Endothelial cell of umbilical vein (primary cell): ENCODE measurements at regions not wholly inside any gene's neighbourhood (a gene's known extent, or its start where the extent isn't known, plus 50 kb on each side); places are given as distances from the start of the nearest gene placed in this dataset.

ENCODE experiments used
- BruUV-seq: library from RNA; stranded (reverse); fragments of 400-500 nt; replicated peaks from 2 replicates; lab custom pipeline; 2021; lab: Mats Ljungman, UMichigan
- CTCF ChIA-PET: fragments of 300-600, 350-600 bp; sonication (Branson Sonifier 250); formaldehyde crosslinking; loops from one replicate; lab custom pipeline; 2021; ENCODE audit warnings: antibody characterized with exemption, inconsistent platforms; lab: Charles Lee
- POLR2A ChIA-PET: fragments of 300-600, 350-600 bp; sonication (Branson Sonifier 250); formaldehyde crosslinking; loops from one replicate; lab custom pipeline; 2021; ENCODE audit warnings: antibody characterized with exemption, inconsistent platforms; lab: Charles Lee
- DNase-seq: peaks from one replicate; pipeline ENCODE4 v3.0.0-alpha.2; 2011; ENCODE audit warnings: low read depth, low spot score
- FAIRE-seq: peaks from 2 replicates; lab custom pipeline; 2011; peaks lifted over from hg19 to GRCh38; lab: Jason Lieb, UNC
- H2AFZ ChIP-seq: 2 replicates; pipeline ENCODE4 v1.6.0; 2012; ENCODE audit warnings: low read depth, low read length, control low read depth, inconsistent platforms
- H3K27ac ChIP-seq: 2 replicates; pipeline ENCODE4 v1.5.1; 2011; ENCODE audit warnings: low read depth, mild to moderate bottlenecking, control low read depth, low read length, moderate library complexity; ENCODE audit not compliant: insufficient read depth
- H3K27me3 ChIP-seq, 2 experiments: 2 replicates each; pipeline versions ENCODE4 v1.6.0 to v1.6.1; 2011; ENCODE audit warnings: low read length in 2 of 2, mixed read lengths in 1 of 2; ENCODE audit not compliant: control insufficient read depth in 2 of 2, insufficient read depth in 2 of 2
- H3K36me3 ChIP-seq, 2 experiments: 2 replicates in 1 of 2; 3 replicates in 1 of 2; pipeline ENCODE4 v1.5.1; 2011; ENCODE audit warnings: low read length in 2 of 2, mild to moderate bottlenecking in 1 of 2, moderate library complexity in 1 of 2; ENCODE audit not compliant: control insufficient read depth in 2 of 2, insufficient read depth in 2 of 2; ENCODE audit errors: extremely low read depth in 1 of 2
- H3K4me1 ChIP-seq: 3 replicates; pipeline ENCODE4 v1.5.1; 2011; ENCODE audit warnings: mild to moderate bottlenecking, low read length; ENCODE audit not compliant: control insufficient read depth, insufficient read depth; ENCODE audit errors: extremely low read depth
- H3K4me2 ChIP-seq: 2 replicates; pipeline ENCODE4 v1.6.1; 2011; ENCODE audit warnings: low read length, control low read depth, mixed read lengths; ENCODE audit not compliant: insufficient read depth
- H3K4me3 ChIP-seq, 3 experiments: fragments of 200-600 bp in 1 of 3; sonication (generic), shearing (Covaris generic) in 1 of 3; replicated peaks in 1 of 3; 2 replicates each; pipeline ENCODE4 v1.5.1; 2011 to 2016; ENCODE audit warnings: control low read depth in 3 of 3, low read length in 3 of 3, mild to moderate bottlenecking in 2 of 3, inconsistent platforms in 1 of 3, low read depth in 1 of 3, moderate library complexity in 1 of 3; ENCODE audit not compliant: insufficient read depth in 1 of 3
- H3K79me2 ChIP-seq: 2 replicates; pipeline ENCODE4 v1.6.0; 2012; ENCODE audit warnings: low read length, inconsistent platforms; ENCODE audit not compliant: control insufficient read depth, insufficient read depth
- H3K9ac ChIP-seq: replicated peaks from 2 replicates; pipeline ENCODE3; 2011; ENCODE audit warnings: low read length, control low read depth; ENCODE audit not compliant: insufficient read depth; ENCODE audit errors: extremely low read depth
- H3K9me1 ChIP-seq: replicated peaks from 3 replicates; pipeline ENCODE4 v1.6.0; 2011; ENCODE audit warnings: mild to moderate bottlenecking, low read length; ENCODE audit not compliant: control insufficient read depth, insufficient read depth; ENCODE audit errors: extremely low read depth
- H3K9me3 ChIP-seq: replicated peaks from 2 replicates; pipeline ENCODE4 v1.5.1; 2012; ENCODE audit warnings: low read length, inconsistent platforms; ENCODE audit not compliant: control insufficient read depth, insufficient read depth
- H4K20me1 ChIP-seq: replicated peaks from 2 replicates; pipeline ENCODE3; 2011; ENCODE audit warnings: mild to moderate bottlenecking, low read length; ENCODE audit not compliant: control insufficient read depth, insufficient read depth; ENCODE audit errors: extremely low read depth
- CTCF ChIP-seq, 2 donors: IDR thresholded peaks; 1 replicate in 1 of 2; 2 replicates in 1 of 2; pipeline ENCODE4 v1.5.1; 2011; ENCODE audit warnings: low read length in 2 of 2, mild to moderate bottlenecking in 2 of 2, moderate library complexity in 2 of 2, control low read depth in 1 of 2, inconsistent platforms in 1 of 2, low read depth in 1 of 2; ENCODE audit not compliant: insufficient read depth in 1 of 2; ENCODE audit errors: extremely low read depth in 1 of 2
- EZH2 ChIP-seq: IDR thresholded peaks from 2 replicates; pipeline ENCODE4 v1.6.1; 2012; ENCODE audit warnings: borderline replicate concordance, low read depth, mild to moderate bottlenecking, moderate library complexity, low read length, inconsistent platforms; ENCODE audit not compliant: severe bottlenecking
- FOS ChIP-seq: IDR thresholded peaks from 2 replicates; pipeline ENCODE4 v1.6.1; 2011; ENCODE audit warnings: mild to moderate bottlenecking, low read length, moderate library complexity, borderline replicate concordance; ENCODE audit not compliant: insufficient read depth
- GATA2 ChIP-seq: IDR thresholded peaks from 2 replicates; pipeline ENCODE4 v1.7.0; 2011; ENCODE audit warnings: low read depth, mild to moderate bottlenecking, moderate library complexity, mixed read lengths, low read length; ENCODE audit not compliant: insufficient read length, insufficient read depth
- JUN ChIP-seq: IDR thresholded peaks from 2 replicates; pipeline ENCODE4 v1.6.1; 2011; ENCODE audit warnings: borderline replicate concordance, low read depth; ENCODE audit not compliant: insufficient read length, insufficient read depth
- MYC ChIP-seq: IDR thresholded peaks from one replicate; pipeline ENCODE4 v1.6.1; 2011; ENCODE audit warnings: mild to moderate bottlenecking, low read depth, low read length
- POLR2A ChIP-seq: IDR thresholded peaks from 2 replicates; pipeline ENCODE4 v1.6.1; 2012; ENCODE audit warnings: low read depth, mild to moderate bottlenecking, control low read depth, low read length
- POLR2AphosphoS5 ChIP-seq: IDR thresholded peaks from 2 replicates; pipeline ENCODE4 v1.6.1; 2012; ENCODE audit warnings: low read depth, mild to moderate bottlenecking, control low read depth, low read length, moderate library complexity; ENCODE audit not compliant: insufficient read depth
- dilution Hi-C: fragments of 300-500 bp; cut with MboI; formaldehyde crosslinking; loops from one replicate; pipeline ENCODE4 v1.15.0; 2019; ENCODE audit warnings: low sequenced_read_pairs; ENCODE audit not compliant: extremely low pct_ligation_motif_present
- intact Hi-C: fragments of 100-400 bp; cut with micrococcal nuclease; formaldehyde crosslinking; loops from one replicate; pipeline ENCODE4 v1.10.0; 2022
- TF ChIP-seq, protein P1 (sequence below): IDR thresholded peaks from 2 replicates; pipeline ENCODE4 v1.6.1; 2011; ENCODE audit not compliant: insufficient read depth, insufficient read length

DNA sequence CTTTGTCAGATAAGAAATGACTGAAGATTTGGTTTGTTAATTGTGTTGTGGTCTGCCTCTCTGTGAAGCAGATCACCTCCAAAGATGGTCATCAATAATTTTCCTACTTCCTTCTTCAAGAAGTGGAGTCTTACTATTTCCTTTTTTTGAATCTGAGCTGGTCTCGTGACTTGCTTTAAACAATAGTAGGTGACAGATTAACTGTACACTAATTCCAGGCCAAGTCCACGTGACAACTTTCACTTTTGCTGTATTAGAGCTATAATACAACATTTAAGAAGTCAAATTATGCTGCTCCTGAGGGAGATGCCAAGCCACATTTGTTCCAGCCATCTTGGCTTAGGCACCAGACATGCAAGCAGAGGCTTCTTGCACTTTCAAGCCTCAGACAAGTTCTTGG lies 393.8 kb upstream of the GRID2 start:
- dilution Hi-C loops: no loop called here
- H3K9me3 ChIP-seq: no peaks in the 10 kb centered on the region

More for the DNA sequence above, 393.8 kb upstream of the GRID2 start:
- Histone ChIP-seq H3K9me1 (no peaks in the 10 kb centered on the region), H3K36me3 (no peaks in the 10 kb centered on the region), H3K79me2 (no peaks in the 10 kb centered on the region), H4K20me1 (no peaks in the 10 kb centered on the region), H3K4me1 (no peaks in the 10 kb centered on the region), H3K27me3 (no peaks in the 10 kb centered on the region), H3K9ac (no peak overlapping the region), H3K27ac (no peak overlapping the region), H3K4me3 (no peak overlapping the region), H2AFZ (no peak overlapping the region), H3K4me2 (no peak overlapping the region)
- TF ChIP-seq MYC (no peak), GATA2 (no peak), POLR2AphosphoS5 (no peak), JUN (no peak), CTCF (IDR thresholded peaks at IDR 0.05; ENCODE audit: extremely low read depth in 1 of 2, insufficient read depth in 1 of 2, low read depth in 1 of 2, low read length in 2 of 2) (no peak), POLR2A (no peak), FOS (no peak), EZH2 (no peak)
- TF ChIP-seq, protein P1, sequence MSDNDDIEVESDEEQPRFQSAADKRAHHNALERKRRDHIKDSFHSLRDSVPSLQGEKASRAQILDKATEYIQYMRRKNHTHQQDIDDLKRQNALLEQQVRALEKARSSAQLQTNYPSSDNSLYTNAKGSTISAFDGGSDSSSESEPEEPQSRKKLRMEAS: no peak
- intact Hi-C loops: no loop called here
- CTCF ChIA-PET: no interaction called here
- POLR2A ChIA-PET: no interaction called here
- FAIRE-seq (no peak), DNase-seq (peak; percentile 12)
- no TSS peak for BruUV-seq
